Ascending aorta (tissue), 2 donors: ENCODE measurements at regions not wholly inside any gene's neighbourhood (a gene's known extent, or its start where the extent isn't known, plus 50 kb on each side); places are given as distances from the start of the nearest gene placed in this dataset.

Experiments used
- DNase-seq, 2 donors: peaks; one replicate each; pipeline ENCODE4 v3.0.0-alpha.2; 2019; ENCODE audit warnings: low spot score in 2 of 2
- H3K27ac ChIP-seq, 2 donors: fragments of 200-600 bp; sonication (generic); one replicate each; pipeline ENCODE4 v1.5.1; 2016 to 2017; ENCODE audit warnings: mild to moderate bottlenecking in 1 of 2
- H3K27me3 ChIP-seq: fragments of 200-600 bp; sonication (generic); one replicate; pipeline ENCODE4 v1.5.1; 2017
- H3K36me3 ChIP-seq, 2 donors: fragments of 200-600 bp; sonication (generic); one replicate each; pipeline ENCODE4 v1.5.1; 2016
- H3K4me1 ChIP-seq, 2 donors: fragments of 200-600 bp; sonication (generic); one replicate each; pipeline ENCODE4 v1.5.1; 2016 to 2017; ENCODE audit warnings: mild to moderate bottlenecking in 1 of 2
- H3K4me3 ChIP-seq, 2 donors: fragments of 200-600 bp; sonication (generic); one replicate each; pipeline ENCODE4 v1.5.1; 2016 to 2017; ENCODE audit warnings: mild to moderate bottlenecking in 1 of 2
- H3K9me3 ChIP-seq, 2 donors: fragments of 200-600 bp; sonication (generic); one replicate each; pipeline ENCODE4 v1.5.1; 2016
- intact Hi-C: fragments of 100-400 bp; cut with DNase I; formaldehyde crosslinking; loops from one replicate; pipeline ENCODE4 v1.15.1; 2023
- TF ChIP-seq, protein P1 (sequence below), 3 experiments: fragments of 200-600 bp in 2 of 3; fragments of 450-650 bp in 1 of 3; sonication (generic) in 2 of 3; IDR thresholded peaks; one replicate each; pipeline ENCODE4 v1.5.1; 2016 to 2019; ENCODE audit warnings: antibody characterized with exemption in 3 of 3, mild to moderate bottlenecking in 1 of 3, moderate library complexity in 1 of 3

DNA sequence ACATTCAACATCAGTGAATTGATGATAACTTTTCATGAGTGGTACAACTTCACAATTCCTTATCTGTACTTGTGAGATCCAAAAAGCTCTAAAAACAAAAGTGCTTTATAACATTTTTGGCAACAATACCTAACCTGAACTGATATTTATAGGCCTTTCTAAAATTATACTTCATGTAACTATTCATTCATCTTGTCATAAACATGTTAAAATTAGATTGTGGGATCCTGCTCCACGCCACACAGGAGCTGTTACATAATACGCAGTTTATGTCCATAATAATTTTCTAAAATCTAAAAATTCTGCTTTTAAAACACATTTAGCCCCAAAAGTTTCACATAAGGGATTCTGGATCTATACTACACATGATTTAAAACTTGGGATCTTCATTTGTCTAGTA, 908.5 kb upstream of the CHAC2 start:
- TF ChIP-seq, protein P1, sequence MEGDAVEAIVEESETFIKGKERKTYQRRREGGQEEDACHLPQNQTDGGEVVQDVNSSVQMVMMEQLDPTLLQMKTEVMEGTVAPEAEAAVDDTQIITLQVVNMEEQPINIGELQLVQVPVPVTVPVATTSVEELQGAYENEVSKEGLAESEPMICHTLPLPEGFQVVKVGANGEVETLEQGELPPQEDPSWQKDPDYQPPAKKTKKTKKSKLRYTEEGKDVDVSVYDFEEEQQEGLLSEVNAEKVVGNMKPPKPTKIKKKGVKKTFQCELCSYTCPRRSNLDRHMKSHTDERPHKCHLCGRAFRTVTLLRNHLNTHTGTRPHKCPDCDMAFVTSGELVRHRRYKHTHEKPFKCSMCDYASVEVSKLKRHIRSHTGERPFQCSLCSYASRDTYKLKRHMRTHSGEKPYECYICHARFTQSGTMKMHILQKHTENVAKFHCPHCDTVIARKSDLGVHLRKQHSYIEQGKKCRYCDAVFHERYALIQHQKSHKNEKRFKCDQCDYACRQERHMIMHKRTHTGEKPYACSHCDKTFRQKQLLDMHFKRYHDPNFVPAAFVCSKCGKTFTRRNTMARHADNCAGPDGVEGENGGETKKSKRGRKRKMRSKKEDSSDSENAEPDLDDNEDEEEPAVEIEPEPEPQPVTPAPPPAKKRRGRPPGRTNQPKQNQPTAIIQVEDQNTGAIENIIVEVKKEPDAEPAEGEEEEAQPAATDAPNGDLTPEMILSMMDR (IDR thresholded peaks at IDR 0.05) = no peak
- H3K27me3 ChIP-seq = no peaks in the 10 kb centered on the region
- no peaks in the 10 kb centered on the region for H3K9me3 ChIP-seq
- no peak overlapping the region for H3K4me3 ChIP-seq
- H3K4me1 ChIP-seq = no peaks in the 10 kb centered on the region
- DNase-seq = no peak
- H3K36me3 ChIP-seq = no peaks in the 10 kb centered on the region
- no peak overlapping the region for H3K27ac ChIP-seq
- intact Hi-C loops = no loop called here

DNA sequence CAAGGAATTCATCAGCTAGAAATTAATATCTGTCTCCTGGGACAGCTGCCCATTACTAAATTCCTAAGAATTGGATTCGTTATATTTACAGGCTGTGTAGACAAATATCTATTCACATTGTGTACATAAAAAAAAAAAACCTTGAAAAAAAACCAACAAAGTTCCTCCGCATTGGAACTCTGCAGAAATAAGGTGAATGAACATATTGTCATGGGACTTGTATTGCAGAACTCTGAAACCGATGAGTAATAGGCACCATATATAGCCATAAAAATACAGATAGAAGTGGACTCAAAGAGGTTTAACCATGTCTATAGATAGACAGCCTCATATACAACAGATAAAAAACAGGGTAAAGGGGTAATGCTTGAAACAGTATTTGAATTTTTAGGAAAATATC, 909.9 kb upstream of the CHAC2 start:
- Histone ChIP-seq H3K27me3 (no peaks in the 10 kb centered on the region), H3K4me3 (no peak overlapping the region)

DNA sequence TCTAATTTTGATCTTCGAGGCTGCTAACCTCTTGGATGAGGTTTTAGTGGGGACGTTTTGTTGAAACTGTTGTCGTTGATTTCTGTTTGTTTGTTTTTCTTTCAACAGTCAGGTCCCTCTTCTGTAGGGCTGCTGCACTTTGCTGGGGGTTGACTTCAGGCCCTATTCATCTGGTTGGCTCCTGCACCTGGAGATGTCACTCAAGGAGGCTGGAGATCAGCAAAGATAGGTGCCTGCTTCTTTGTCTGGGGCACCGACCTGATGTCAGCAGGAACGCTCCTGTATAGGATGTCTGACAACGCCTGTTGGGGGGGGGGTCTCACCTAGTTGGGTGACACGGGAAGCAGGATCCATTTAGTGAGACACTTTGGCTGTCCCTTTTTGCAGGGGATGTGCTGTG, 915.6 kb upstream of the CHAC2 start:
- intact Hi-C loops = no loop called here
- no peak overlapping the region for H3K4me3 ChIP-seq
- H3K36me3 ChIP-seq = no peaks in the 10 kb centered on the region
- DNase-seq = no peak
- H3K27me3 ChIP-seq = no peaks in the 10 kb centered on the region
- H3K9me3 ChIP-seq = peaks cover 0 to 3% of the 10 kb centered on the region in 2 donors
- H3K4me1 ChIP-seq = no peaks in the 10 kb centered on the region
- TF ChIP-seq, protein P1 (IDR thresholded peaks at IDR 0.05) = no peak
- no peak overlapping the region for H3K27ac ChIP-seq

More for the DNA sequence above, 909.9 kb upstream of the CHAC2 start:
- intact Hi-C loops = no loop called here
- Histone ChIP-seq H3K27ac (no peak overlapping the region), H3K9me3 (no peaks in the 10 kb centered on the region), H3K4me1 (no peaks in the 10 kb centered on the region), H3K36me3 (no peaks in the 10 kb centered on the region)
- TF ChIP-seq, protein P1 (IDR thresholded peaks at IDR 0.05) = no peak
- no peak for DNase-seq

DNA sequence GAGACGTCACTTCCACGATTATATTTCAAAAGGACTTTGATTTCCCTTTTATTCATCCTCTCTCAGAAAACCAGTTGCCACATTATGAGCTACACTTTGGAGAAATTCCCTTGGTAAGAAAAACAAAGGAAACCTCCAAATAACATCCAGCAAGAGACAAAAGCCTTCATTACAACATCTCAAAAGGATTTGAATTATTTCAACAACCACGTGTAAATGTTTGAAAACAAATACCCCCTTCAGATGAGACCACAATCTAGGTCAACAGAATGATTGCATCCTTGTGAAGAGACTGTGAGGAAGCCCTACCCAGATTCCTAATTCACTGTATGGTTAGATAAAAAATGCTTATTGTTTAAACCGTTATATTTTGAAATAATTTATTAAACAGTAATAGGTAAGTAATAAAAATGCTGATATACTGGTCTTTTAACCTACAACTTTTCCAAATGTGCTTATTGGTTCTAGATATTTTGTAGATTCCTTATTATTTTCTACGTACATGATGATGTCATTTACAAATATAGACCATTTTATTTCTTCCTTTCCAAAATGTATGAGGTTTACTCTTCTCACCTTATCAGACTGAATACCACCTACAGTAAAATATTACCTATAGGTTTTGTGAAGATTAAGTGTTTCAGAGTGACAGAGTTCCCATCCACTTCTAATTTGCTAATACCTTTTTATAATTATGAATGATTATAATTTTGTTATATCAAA, 922.7 kb upstream of the CHAC2 start:
- H3K36me3 ChIP-seq = no peaks in the 10 kb centered on the region
- TF ChIP-seq, protein P1 (IDR thresholded peaks at IDR 0.05) = no peak
- intact Hi-C loops = no loop called here
- H3K4me1 ChIP-seq = no peaks in the 10 kb centered on the region
- no peak overlapping the region for H3K4me3 ChIP-seq
- H3K27me3 ChIP-seq = no peaks in the 10 kb centered on the region
- H3K9me3 ChIP-seq = peaks cover 0 to 3% of the 10 kb centered on the region in 2 donors
- H3K27ac ChIP-seq = no peak overlapping the region
- no peak for DNase-seq

DNA sequence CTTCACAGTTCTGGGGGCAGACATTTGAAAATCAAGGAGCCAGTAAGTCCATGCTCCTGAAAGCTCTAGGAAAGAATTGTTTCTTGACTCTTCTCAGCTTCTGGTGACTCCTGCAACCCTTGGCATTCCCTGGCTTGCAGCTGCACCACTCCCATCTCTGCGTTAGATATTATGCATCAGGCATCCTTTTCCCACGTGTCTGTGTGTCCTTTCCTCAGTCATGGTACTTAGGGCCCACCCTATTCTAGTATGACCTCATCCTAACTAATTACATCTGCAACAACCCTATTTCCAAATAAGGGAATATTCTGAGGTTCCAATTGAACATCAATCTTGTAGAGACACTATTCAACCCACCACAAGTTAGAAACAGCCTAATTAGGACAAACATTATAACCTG, 931.7 kb upstream of the CHAC2 start:
- Histone ChIP-seq H3K4me3 (no peak overlapping the region), H3K27me3 (no peaks in the 10 kb centered on the region), H3K4me1 (no peaks in the 10 kb centered on the region), H3K36me3 (no peaks in the 10 kb centered on the region), H3K9me3 (no peaks in the 10 kb centered on the region), H3K27ac (no peak overlapping the region)
- no peak for DNase-seq
- intact Hi-C loops = no loop called here
- TF ChIP-seq, protein P1 (IDR thresholded peaks at IDR 0.05) = no peak

DNA sequence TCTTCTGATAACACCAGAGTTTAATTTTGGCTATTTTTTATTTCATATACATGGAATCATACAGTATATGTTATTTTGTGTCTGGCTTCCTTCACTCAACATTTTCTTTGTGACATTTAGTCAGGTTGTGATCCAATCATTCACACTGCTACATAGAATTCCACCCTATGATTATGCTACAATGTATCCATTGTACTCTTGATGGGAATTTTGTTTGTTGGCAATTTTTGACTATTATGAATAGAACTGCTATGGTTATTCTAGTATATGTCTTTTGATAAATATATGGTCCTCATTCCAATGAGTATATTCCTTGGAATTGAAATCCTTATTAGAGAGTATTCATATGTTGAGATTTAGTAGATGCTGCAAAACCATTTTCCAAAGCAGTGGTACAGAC, 936.4 kb upstream of the CHAC2 start:
- Histone ChIP-seq H3K4me3 (no peak overlapping the region), H3K27ac (no peak overlapping the region), H3K36me3 (no peaks in the 10 kb centered on the region), H3K4me1 (no peaks in the 10 kb centered on the region), H3K27me3 (no peaks in the 10 kb centered on the region), H3K9me3 (no peaks in the 10 kb centered on the region)
- DNase-seq = no peak
- intact Hi-C loops = no loop called here
- TF ChIP-seq, protein P1 (IDR thresholded peaks at IDR 0.05) = no peak
